ENCODE measurements at regions not wholly inside any gene's neighbourhood (a gene's known extent, or its start where the extent isn't known, plus 50 kb on each side); places are given as distances from the start of the nearest gene placed in this dataset.

GRCh38 chr4:177105536-177105935 is 204.1 kb upstream of the NEIL3 start:
- TF ChIP-seq CTCF (conservative IDR thresholded peaks at IDR 0.05 in 1 of 2, IDR thresholded peaks at IDR 0.05 in 1 of 2; ENCODE audit: extremely low read depth in 1 of 2, insufficient read depth in 1 of 2, low read depth in 1 of 2, low read length in 2 of 2): no peak
- no peak for TF ChIP-seq EZH2 (IDR thresholded peaks at IDR 0.05; ENCODE audit: borderline replicate concordance, low read length)

All from mammary epithelial cell (primary cell).